Suppressor macrophage treated with lipopolysaccharide for 4 hours (primary cell): ENCODE measurements at regions not wholly inside any gene's neighbourhood (a gene's known extent, or its start where the extent isn't known, plus 50 kb on each side); places are given as distances from the start of the nearest gene placed in this dataset.
A peak's percentile ranks its signal among the peaks of the same experiment; 100 is the strongest.

Experiments used
- DNase-seq: peaks from one replicate; pipeline ENCODE4 v3.0.0-alpha.2; 2020

DNA sequence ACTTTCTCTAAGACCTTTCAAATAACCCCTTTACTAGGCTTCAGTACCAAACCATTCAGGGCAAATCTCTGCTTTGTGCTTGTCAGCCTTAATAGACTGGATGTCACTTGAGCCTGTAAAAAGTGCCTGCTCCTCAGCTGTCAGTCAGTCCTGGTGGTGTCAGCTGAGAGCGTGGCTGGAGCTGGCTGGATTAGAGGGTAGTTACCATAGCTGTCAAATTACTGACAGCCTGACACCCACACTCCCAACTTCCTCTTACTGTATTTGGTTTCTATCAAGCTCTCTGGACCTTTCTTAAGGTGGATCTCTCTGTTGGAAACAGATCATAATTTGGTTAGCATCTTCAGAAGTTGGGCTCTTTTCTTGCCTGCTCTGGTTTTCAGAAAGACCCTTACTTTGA lies 371.4 kb upstream of the ATP5MC3 start:
- peak; percentile 73 for DNase-seq

GRCh38 chr2:175540421-175540820 lies 358.9 kb upstream of the ATP5MC3 start:
- DNase-seq: no peak

GRCh38 chr2:175539122-175539521 lies 357.6 kb upstream of the ATP5MC3 start:
- no peak for DNase-seq

DNA sequence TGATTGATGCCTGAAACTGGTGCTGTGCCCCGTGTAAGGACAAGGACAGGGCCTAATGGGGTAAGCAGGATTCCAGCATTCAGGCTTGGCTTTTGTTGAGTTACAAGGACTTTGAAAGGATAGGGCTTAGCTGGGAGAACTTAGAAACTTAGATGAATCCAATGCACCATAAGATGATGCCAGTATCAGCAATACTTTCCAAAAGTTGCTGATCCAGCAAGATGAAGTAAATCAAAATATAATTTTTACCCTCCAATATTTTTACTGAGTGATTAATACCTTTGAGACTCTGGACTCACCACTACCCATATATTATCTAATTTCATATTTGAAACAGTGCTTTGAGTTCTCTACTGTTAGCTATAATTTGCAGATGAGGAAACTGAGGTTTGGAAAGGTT lies 354.5 kb upstream of the ATP5MC3 start:
- DNase-seq: no peak

DNA sequence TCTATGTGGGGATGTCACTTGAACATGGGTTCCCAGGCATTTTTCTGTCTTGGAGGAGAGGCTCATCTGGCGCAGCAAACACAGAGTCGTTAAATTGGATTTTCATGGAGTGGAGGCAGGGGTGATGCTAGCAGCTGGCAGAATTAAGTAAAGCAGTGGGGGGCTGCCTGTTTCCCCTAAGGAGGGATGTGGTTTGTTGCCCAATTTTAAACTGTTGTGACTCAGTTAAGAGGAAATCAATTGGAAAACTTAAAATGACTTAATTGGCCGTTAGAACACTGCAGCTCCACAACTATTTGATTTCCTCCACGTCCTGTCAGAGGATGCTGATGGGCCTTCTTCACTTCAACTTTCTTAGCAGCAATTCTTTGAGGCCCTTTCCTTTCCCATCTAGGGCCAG lies 354.1 kb upstream of the ATP5MC3 start:
- no peak for DNase-seq

DNA sequence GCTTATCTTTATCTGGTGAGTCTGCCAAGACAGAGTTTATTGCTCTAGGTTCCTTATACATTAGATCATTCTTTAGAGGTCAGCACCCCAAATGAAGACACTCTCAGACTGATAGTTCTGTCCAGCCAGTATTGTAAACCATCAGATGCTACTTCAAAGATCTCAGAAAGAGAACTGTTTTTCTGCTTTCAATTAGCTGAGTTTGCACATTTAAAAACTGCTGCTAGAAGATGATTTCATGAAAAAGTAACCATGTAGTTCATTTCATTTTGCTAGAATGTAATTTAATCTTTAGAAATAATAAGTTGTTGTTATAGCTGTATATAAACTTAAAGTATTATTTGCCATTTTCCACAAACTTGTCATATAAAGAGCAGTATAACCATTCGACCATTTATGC lies 344.5 kb upstream of the ATP5MC3 start:
- DNase-seq: no peak

DNA sequence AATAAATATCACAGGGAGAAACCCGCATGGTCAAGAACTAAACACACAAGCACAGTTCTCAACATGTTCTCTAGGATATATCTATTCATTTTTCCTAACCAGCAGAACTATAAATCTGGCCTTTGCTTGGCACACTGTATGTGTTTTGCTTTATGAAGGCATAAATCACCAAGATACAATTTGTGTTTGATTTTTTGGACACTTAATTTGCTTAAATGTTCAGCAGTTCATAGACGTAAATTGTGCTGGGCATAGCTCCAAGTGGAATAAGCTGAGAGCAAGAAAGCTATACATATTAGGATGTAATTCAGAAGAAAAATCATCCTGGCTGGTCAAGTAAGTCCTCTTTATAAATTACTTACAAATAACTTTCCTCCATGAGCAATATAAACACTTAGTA lies 341.5 kb upstream of the ATP5MC3 start:
- no peak for DNase-seq

- no peak for DNase-seq
These were observed 336.7 kb upstream of the ATP5MC3 start for GRCh38 chr2:175518206-175518605.

- no peak for DNase-seq
These were observed 335.0 kb upstream of the ATP5MC3 start for GRCh38 chr2:175516555-175516954.

DNA sequence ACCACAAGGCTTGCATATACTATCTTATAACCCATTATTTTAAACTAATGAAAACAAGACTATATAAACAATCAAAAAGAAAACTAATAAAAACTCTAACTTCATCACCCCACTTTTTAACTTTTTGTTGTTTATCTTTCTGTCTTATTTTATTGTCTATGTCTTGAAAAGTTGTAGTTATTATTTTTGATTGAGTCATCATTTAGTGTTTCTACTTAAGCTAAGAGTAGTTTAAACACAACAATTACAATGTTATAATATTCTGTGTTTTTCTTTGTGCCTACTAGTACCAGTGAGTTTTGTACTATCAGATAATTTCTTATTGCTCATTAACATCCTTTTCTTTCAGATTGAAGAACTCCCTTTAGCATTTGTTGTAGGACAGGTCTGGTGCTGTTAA lies 318.7 kb upstream of the ATP5MC3 start:
- no peak for DNase-seq

- no peak for DNase-seq
These were observed 308.9 kb upstream of the ATP5MC3 start for GRCh38 chr2:175490360-175490791.

DNA sequence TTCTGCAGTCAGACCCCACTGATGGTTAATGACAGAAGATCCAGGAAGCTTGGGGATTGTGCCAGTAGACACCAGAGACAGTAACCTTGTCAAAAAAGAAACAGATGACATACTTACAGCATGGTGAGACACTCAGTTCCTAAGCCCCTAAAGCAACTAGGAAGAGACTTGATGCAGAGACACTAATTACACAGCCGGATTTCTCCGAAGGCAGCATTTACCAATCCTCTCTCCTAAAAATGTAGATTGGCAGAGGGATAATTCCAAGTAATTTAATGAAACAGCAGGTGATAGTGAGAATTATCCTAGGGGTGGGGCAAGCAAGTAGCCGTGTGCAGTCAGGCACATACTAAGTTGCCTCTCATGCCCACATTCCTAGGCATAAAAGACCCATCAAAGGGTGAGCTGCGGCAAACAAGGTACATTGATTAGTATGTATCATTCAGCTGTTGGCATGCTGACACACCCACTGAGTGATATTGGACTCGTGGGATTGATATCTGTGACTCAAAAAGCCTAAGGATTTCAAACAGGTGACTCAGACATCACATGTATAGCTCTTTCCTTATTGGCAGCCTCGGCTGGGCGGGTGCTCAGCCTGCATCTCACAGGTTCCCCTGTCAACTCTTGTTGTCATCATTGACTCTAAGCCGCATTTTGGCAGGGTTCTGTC lies 296.7 kb upstream of the ATP5MC3 start:
- no peak for DNase-seq

DNA sequence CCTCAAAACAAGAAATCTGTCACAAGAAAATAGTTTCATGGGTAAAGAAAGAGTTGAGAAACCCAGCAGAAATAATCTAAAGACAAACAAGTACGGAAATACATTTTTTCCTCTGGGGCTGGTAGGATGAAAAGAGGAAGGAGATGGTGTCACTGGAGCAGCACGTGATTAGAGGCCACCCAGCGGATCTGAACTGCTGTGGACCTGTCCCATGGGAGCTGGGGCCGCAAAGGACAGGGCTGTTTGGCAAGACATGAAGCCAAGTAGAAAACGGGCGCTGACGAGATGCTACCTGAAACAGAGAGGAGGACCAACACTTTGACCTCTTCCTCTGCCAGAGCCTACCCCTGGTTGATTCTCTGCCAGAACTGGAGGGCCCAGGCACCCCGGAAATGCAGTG lies 295.4 kb upstream of the ATP5MC3 start:
- DNase-seq: peak; percentile 28

DNA sequence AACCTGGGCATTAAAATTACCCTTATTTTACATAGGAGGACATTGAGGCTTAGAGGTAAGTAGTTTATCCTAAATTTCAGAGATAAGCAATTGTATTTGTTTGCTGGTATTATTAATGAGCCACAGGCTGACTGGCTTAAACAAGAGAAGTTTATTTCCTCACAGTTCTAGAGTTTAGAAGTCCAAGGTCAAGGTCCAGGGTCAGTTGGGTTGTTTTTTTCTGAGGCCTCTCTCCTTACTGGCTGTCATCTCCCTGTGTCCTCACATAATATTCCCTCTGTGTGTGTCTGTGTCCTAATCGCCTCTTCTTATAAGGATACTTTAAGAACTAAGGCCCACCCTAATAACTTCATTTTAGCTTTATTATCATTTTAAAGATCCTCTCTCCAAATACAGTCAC lies 294.9 kb upstream of the ATP5MC3 start:
- DNase-seq: no peak

DNA sequence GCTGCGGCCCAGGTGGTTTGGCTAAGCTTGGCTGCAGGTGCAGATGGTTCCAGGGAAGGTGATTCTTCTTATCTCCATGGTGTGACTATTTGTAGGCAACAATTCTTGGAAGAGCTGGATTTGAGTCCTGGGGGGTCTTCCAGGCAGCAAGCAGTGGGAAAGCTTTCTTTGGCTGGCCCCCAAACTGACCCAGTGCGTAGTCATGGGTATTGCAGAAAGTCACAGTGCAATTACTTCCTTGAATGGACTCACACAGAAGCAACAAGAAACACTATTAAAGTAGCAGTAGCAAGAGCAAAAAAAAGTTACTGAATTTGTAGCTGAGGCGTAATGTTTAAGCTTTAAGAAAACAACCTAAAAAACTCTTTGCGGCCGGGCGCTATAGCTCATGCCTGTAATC lies 293.6 kb upstream of the ATP5MC3 start:
- DNase-seq: no peak

DNA sequence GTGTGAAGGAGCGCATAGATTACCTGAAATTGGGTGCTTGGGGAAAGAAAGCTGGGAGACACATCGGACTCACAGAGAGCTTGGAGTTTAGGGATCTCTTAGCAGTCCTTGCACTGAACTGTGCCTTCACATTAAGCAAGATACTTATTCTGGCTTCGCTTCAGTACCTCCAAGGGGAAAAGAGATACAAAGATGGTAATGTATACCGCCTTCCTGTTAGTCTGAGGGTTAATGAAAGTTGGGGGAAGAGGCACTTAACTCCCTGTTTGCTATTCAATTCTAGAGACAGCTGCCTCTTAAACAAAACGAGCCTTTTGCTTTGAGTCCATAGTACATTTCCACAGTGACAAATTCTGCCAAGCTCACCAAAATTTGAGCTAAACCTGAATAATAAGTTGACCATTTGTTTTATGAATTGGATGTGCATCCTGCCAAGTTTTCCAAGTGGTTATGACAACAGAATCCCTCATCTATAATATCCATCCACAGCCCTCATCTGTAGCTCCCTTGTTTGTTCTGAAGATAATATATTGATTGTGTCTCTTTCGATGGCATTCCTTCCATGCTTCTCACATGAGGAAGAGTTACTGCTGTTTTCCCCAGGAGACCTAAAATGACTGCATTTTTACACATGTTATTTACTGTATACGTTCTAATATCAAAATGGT lies 287.1 kb upstream of the ATP5MC3 start:
- no peak for DNase-seq

- DNase-seq: no peak
These were observed 283.6 kb upstream of the ATP5MC3 start for GRCh38 chr2:175465101-175465500.

DNA sequence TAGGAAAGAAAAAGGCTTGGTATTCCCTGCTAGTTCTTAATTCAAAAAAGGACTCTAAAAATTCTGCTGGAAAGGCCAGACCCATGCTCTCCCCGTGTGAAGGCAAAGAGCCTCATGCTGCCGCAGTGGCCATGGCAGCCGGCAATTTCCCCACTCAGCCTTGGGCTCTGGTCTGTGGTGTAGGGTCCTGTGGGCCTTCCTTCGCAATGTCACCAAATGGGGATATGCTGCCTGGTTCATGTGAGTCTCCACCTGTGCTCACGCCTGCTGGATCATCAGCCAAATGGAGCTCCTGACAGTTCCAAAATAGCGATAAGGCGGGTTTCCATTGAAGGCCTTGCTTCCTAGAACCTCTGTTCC lies 282.8 kb upstream of the ATP5MC3 start:
- no peak for DNase-seq

GRCh38 chr2:175463589-175464310 lies 282.2 kb upstream of the ATP5MC3 start:
- no peak for DNase-seq

DNA sequence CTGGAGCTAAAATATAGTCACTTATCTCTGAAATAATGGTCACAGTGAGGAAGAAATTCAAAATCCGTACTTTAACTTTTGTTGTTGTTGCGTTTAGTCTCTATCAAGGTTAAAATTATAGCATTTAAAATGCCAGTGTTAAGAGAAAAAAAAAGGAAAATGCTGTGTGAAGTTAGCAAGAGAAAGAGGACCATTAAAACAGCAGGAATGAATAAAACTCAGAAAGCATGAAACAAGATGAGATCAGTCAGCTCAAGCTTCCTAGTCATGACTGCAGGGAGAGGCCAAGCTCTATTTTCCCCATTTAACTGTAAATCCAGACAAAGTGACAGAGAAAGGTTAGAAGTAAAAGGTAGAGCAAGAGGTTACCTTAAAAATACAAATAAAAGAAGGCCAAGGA lies 281.7 kb upstream of the ATP5MC3 start:
- DNase-seq: no peak

DNA sequence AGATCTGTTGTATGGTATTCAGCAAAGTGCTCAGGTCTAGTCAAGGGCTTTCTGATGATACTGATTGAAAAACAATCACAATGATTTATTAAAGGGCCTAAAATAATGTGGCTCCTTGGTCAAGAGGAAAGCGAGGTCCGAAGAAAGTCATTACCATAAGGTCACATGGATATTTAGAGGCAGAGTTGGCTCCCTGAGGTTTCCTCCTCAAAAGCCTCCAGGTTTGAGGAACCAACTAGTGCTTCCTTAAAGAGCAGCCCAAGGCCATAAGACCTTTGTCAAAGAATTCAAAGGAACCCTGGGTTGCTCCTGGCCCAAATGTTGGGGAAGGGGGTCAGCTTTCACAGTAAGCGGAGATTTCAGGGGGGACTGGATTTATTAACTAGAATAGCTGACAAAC lies 280.7 kb upstream of the ATP5MC3 start:
- DNase-seq: no peak

DNA sequence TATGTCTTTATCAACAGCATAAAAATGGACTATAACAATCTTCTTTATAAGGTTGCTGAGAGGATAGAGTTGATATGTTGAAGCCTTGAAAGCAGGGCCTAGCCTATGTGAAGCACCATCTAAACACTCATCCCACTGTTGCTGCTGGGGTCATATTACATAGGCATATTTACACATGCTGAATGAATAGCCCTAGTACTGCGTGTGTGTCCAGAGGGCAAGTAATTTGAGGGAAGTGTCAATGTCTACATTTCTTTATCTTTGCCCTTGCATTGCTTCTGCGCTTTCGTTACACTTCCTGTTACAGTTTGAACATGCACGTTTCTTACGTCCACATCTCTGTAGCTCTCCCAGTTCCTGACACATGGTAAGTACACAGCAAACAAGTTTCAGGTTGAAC lies 280.3 kb upstream of the ATP5MC3 start:
- no peak for DNase-seq

GRCh38 chr2:175457895-175458448 lies 276.5 kb upstream of the ATP5MC3 start:
- no peak for DNase-seq

GRCh38 chr2:175454953-175455389 lies 273.5 kb upstream of the ATP5MC3 start:
- no peak for DNase-seq
